GM21619 (cell line): ENCODE measurements at regions not wholly inside any gene's neighbourhood (a gene's known extent, or its start where the extent isn't known, plus 50 kb on each side); places are given as distances from the start of the nearest gene placed in this dataset.
"Not testable (repeated sequence)": the region's sequence is repeated elsewhere in the genome, so short reads cannot be mapped to it uniquely, and the experiment has no call there.

Experiments used
- ATAC-seq: cut with Tn5 transposase; IDR thresholded peaks from one replicate; pipeline ENCODE4 v1.9.1; 2021; ENCODE audit not compliant: unreplicated experiment

DNA sequence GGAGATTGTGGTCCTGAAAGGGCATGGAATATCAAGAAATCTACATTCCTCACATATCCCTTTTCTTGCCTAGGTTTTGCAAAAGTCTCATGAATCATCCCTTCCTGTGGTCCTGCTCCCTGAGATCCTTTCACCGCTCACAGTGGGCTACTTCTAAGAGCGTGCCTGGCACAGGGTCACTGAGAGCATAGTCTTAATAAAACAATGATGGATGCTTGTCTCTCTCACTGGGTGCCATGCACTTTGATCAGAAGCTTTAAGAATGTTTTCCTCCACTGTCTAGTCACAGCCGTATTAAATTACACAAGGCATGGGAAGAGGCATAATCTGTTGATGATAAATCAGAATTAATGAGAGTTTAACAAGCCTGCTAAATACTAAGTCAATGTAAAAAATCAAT lies 269.7 kb upstream of the ATP10A start:
- ATAC-seq: no peak

DNA sequence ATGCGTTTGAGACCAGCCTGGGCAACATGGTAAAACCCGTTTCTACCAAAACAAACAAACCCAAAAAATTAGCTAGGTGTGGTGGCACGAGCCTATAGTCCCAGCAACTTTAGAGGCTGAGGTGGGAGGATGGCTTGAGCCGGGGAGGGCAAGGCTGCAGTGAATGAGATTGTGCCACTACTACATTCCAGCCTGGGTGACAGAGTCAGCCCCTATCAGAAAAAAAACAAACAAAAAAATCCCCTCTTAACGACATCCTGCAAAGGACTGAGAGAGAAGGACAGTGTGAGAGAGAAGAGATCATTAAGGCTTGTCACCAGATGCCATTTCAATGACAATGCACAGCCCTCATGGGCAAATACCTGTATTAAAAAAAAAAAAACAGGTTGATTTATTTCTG lies 266.7 kb upstream of the ATP10A start:
- ATAC-seq: no peak

DNA sequence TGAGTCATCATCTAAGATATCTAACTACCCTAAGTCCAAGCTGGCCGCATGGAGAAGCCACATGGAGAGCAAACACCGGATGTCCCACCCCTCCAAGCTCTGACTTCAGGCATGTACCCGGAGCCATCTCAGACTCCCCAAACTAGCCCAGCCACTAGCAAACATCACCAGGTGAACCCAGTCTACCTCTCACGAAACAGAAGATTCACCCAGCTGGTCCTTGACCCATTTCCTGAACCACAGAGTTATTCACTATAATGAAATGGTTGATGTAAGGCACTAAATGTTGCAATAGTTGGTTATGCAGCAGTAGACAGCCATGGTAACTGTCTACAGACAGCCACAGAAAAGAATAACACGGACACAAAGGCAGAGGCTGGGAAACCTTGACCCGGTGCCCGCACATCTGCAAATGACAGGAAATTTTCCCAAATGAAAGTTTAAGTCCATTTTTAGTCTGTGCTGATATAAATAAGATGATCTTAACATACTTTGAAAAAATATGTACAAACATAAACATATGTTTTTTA lies 265.5 kb upstream of the ATP10A start:
- no peak for ATAC-seq

DNA sequence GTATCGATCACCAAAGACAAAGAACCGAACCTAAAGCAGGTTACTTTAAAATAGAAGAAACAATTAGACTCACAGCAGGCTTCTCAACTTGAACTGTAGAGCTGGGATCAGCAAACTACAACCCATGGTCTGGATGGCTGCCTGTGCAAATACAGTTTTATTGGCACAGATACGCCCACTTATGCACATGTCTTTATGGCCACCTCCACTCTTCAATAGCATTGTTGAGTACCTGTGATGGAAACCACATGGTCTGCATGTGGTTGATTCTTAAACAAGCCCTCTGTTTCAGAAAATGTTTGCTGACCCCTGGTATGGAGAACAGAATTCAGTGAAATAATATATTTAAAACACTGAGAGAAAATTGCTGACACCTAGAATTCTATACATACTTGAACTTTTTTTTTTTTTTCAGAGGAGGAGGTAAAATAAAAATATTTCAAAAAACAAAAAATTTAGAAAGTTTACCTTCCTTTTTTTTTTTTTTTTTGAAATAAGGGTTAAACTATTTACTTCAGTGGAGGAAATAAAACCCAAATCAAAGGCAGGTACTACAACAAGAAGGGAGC lies 263.8 kb upstream of the ATP10A start:
- no peak for ATAC-seq

GRCh38 chr15:26126070-26126469 lies 262.9 kb upstream of the ATP10A start:
- ATAC-seq: no peak

DNA sequence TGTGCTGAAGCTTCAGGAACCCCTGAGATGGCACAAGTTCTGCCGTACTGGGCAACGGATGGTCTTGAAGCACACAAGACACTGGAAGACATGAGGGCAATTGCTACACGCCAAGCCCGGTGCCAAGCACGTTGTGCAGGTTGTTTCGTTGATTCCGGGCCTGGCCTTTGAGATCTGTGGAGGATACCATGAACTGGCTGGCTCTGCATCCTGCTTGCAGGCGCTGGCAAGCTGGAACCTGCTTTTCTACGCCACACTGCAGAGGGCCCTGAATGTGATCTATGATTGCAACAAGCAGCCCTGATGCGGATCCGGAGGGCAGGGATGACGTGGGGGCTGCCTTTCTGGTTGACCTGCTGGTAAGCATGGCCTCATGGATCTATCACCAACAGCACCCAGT lies 262.5 kb upstream of the ATP10A start:
- no peak for ATAC-seq

DNA sequence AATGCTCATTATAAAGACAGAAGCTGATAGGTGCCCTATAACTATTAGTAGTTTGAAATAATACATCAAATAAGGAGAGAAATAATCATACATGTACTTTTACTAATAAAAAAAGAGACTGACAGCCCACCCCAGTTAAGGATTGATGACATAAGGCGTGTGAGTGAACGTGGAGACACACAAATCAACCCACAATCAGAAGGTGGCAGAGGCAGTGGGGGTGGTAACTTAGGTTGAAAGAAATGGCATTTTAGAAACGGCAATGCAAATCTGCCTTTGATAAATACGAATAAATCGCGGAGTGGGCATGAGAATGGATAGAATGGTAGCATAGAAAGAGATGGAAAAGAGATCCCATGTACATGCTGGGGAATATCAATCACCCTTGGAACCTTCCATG lies 256.2 kb upstream of the ATP10A start:
- no peak for ATAC-seq

DNA sequence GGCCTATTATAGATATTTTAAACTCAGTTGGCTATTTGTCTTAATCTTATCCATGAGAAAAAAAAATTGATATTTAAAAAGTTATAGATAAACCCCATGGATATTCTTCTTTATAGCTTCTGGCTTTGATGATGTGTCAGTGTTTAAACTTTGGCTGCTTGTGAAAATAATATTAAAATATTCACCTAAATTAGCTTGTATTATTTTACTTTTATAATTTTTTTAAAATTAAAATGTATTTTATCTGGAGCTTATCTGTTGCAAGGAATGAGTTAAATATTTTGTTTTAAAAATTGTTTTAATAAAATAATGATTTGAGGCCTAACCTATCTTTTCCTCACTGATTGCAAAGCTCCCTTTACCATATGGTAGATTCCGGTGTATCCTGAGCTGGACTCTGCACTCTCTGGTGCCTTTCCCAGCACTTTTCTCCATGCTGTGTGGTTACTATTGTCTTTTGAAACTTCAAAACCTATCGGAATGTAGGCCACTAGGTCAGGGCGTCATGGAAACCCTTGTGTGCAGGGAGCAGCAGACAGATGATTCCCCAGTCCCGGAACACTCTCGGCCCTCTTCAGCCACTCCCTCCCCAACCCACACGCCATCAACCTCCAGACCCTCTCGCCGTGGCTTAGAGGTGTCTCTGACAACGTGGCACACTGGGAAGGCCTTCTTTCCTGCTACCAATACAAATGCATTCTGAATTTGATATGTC lies 252.3 kb upstream of the ATP10A start:
- no peak for ATAC-seq

DNA sequence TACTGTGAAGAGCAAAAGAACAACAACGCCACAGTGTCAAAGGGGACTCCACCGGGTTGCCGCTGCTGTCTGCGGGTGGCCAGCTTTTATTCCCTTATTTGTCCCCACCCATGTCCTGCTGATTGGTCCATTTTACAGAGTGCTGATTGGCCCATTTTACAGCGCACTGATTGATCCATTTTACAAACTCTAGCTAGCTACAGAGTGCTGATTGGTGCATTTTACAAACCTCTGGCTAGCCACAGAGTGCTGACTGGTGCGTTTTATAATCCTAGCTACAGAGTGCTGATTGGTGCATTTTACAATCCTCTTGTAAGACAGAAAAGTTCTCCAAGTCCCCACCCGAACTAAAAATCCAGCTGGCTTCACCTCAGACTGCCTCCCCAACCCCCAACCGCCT lies 251.0 kb upstream of the ATP10A start:
- not testable (repeated sequence) for ATAC-seq

DNA sequence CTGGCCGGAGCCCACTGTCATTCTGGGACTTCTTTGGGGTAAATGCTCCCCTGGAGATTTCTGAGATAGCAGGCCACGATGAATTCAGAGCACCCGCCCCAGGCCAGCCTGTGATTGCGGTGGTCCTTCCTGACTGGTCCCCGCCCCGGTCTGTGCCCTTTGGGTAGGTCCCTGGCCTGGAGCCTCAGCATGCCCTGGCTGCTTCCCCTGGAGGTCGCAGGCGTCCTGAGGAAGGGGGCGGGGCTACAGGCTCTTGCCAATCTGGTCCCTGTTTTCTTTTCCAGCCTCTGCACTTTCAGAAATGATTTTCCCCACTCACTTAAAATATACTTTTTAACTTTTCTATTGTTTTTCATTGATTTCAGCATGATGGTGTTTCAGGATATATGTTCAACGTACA lies 250.2 kb upstream of the ATP10A start:
- no peak for ATAC-seq

- no peak for ATAC-seq
These were observed 246.1 kb upstream of the ATP10A start for GRCh38 chr15:26109203-26109602.

- ATAC-seq: no peak
These were observed 243.4 kb upstream of the ATP10A start for GRCh38 chr15:26106556-26106955.

GRCh38 chr15:26103002-26103404 lies 239.9 kb upstream of the ATP10A start:
- no peak for ATAC-seq

DNA sequence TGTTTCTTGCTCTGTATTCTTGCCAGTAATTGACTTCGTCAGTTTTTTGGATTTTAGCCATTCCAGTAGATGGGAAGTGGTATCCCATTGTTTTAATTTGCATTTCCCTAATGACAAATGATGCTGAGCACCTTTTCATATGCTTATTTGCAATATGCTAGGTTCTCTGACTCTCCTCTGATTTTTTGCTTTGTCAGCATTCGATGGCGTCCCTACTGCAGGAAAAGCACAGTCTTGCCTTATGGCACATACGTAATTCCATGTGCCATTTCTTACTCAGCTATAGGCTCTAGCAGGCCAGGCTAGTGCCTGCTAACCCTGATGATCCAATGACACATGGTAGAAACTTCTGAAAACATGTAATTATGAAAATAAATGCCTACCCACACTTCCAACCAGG lies 239.2 kb upstream of the ATP10A start:
- ATAC-seq: no peak

DNA sequence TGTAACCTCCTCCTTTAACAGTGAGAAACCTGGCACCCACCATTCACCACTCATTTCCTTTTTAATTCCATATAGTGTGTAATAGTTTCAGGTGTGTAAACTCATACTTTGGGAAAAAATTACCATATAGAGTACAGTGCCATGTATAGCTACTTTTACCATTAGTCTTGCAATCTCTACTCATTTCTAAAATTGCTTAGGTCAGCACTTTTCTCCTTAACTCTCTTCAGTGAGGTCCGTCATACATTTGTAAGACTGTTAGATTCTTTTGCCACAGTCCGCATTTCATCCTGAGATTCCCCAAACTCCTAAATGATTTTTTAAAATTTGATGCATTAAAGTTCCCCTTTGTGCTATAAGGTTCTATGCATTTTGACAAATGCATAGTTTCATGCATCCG lies 238.3 kb upstream of the ATP10A start:
- ATAC-seq: no peak

- ATAC-seq: no peak
These were observed 235.7 kb upstream of the ATP10A start for GRCh38 chr15:26098801-26099200.

GRCh38 chr15:26097216-26097615 lies 234.1 kb upstream of the ATP10A start:
- ATAC-seq: no peak

GRCh38 chr15:26096581-26096980 lies 233.5 kb upstream of the ATP10A start:
- no peak for ATAC-seq

DNA sequence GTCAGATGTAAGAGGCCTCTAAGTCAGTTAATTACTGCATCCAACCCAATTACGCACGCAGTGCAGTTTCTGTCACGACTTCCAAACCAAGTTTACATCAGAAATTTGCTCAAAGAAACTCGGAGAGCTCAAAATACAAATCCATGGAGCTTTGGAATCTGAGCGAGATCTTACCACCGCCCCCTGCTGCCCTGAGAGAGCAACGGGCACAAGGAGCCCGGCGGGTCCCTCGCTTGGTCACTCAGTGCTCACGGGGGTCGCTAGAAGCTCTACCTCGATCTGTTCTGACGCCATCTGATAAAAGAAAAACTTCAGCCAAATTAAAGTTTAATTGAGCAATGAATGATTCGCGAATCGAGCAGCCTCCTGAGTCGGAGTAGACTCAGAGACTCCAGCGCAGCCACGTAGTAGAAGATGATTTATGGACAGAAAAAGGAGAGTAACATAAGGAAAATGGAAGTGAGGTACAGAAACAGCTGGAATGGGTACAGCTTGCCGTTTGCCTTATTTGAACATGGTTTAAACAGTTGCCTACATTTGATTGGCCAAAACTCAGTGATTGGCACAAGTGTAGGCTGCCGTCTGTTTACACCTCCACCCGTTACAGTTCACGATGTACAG lies 232.7 kb upstream of the ATP10A start:
- ATAC-seq: no peak

- ATAC-seq: no peak
These were observed 228.1 kb upstream of the ATP10A start for GRCh38 chr15:26091184-26091583.

GRCh38 chr15:26087881-26088280 lies 224.8 kb upstream of the ATP10A start:
- ATAC-seq: no peak

DNA sequence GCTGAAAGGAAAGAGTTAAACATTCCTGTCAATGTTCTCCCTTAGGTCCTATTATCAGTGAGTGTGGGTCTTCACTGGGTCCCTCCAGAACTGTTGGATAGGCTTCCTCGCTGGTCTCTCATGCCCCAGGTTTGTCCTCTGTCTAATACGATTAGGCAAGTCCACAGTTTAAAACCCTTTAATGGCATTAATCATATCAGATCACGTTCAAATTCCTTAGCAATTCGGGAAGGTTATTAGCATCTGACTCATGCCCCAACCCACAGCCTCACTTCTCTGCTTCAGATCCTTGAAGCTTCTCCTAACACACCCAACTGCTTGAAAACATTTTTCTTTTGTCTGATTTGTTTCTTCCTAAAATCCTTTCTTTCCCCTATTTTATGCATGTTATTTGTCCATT lies 224.3 kb upstream of the ATP10A start:
- no peak for ATAC-seq
